Endothelial cell of umbilical vein (primary cell): ENCODE measurements at regions not wholly inside any gene's neighbourhood (a gene's known extent, or its start where the extent isn't known, plus 50 kb on each side); places are given as distances from the start of the nearest gene placed in this dataset.

Source experiments
- BruUV-seq: library from RNA; stranded (reverse); fragments of 400-500 nt; replicated peaks from 2 replicates; lab custom pipeline; 2021; lab: Mats Ljungman, UMichigan
- CTCF ChIA-PET: fragments of 300-600, 350-600 bp; sonication (Branson Sonifier 250); formaldehyde crosslinking; loops from one replicate; lab custom pipeline; 2021; ENCODE audit warnings: antibody characterized with exemption, inconsistent platforms; lab: Charles Lee
- POLR2A ChIA-PET: fragments of 300-600, 350-600 bp; sonication (Branson Sonifier 250); formaldehyde crosslinking; loops from one replicate; lab custom pipeline; 2021; ENCODE audit warnings: antibody characterized with exemption, inconsistent platforms; lab: Charles Lee
- DNase-seq: peaks from one replicate; pipeline ENCODE4 v3.0.0-alpha.2; 2011; ENCODE audit warnings: low read depth, low spot score
- FAIRE-seq: peaks from 2 replicates; lab custom pipeline; 2011; peaks lifted over from hg19 to GRCh38; lab: Jason Lieb, UNC
- H2AFZ ChIP-seq: 2 replicates; pipeline ENCODE4 v1.6.0; 2012; ENCODE audit warnings: low read depth, low read length, control low read depth, inconsistent platforms
- H3K27ac ChIP-seq: 2 replicates; pipeline ENCODE4 v1.5.1; 2011; ENCODE audit warnings: low read depth, mild to moderate bottlenecking, control low read depth, low read length, moderate library complexity; ENCODE audit not compliant: insufficient read depth
- H3K27me3 ChIP-seq, 2 experiments: 2 replicates each; pipeline versions ENCODE4 v1.6.0 to v1.6.1; 2011; ENCODE audit warnings: low read length in 2 of 2, mixed read lengths in 1 of 2; ENCODE audit not compliant: control insufficient read depth in 2 of 2, insufficient read depth in 2 of 2
- H3K36me3 ChIP-seq, 2 experiments: 2 replicates in 1 of 2; 3 replicates in 1 of 2; pipeline ENCODE4 v1.5.1; 2011; ENCODE audit warnings: low read length in 2 of 2, mild to moderate bottlenecking in 1 of 2, moderate library complexity in 1 of 2; ENCODE audit not compliant: control insufficient read depth in 2 of 2, insufficient read depth in 2 of 2; ENCODE audit errors: extremely low read depth in 1 of 2
- H3K4me1 ChIP-seq: 3 replicates; pipeline ENCODE4 v1.5.1; 2011; ENCODE audit warnings: mild to moderate bottlenecking, low read length; ENCODE audit not compliant: control insufficient read depth, insufficient read depth; ENCODE audit errors: extremely low read depth
- H3K4me2 ChIP-seq: 2 replicates; pipeline ENCODE4 v1.6.1; 2011; ENCODE audit warnings: low read length, control low read depth, mixed read lengths; ENCODE audit not compliant: insufficient read depth
- H3K4me3 ChIP-seq, 3 experiments: fragments of 200-600 bp in 1 of 3; sonication (generic), shearing (Covaris generic) in 1 of 3; replicated peaks in 1 of 3; 2 replicates each; pipeline ENCODE4 v1.5.1; 2011 to 2016; ENCODE audit warnings: control low read depth in 3 of 3, low read length in 3 of 3, mild to moderate bottlenecking in 2 of 3, inconsistent platforms in 1 of 3, low read depth in 1 of 3, moderate library complexity in 1 of 3; ENCODE audit not compliant: insufficient read depth in 1 of 3
- H3K79me2 ChIP-seq: 2 replicates; pipeline ENCODE4 v1.6.0; 2012; ENCODE audit warnings: low read length, inconsistent platforms; ENCODE audit not compliant: control insufficient read depth, insufficient read depth
- H3K9ac ChIP-seq: replicated peaks from 2 replicates; pipeline ENCODE3; 2011; ENCODE audit warnings: low read length, control low read depth; ENCODE audit not compliant: insufficient read depth; ENCODE audit errors: extremely low read depth
- H3K9me1 ChIP-seq: replicated peaks from 3 replicates; pipeline ENCODE4 v1.6.0; 2011; ENCODE audit warnings: mild to moderate bottlenecking, low read length; ENCODE audit not compliant: control insufficient read depth, insufficient read depth; ENCODE audit errors: extremely low read depth
- H3K9me3 ChIP-seq: replicated peaks from 2 replicates; pipeline ENCODE4 v1.5.1; 2012; ENCODE audit warnings: low read length, inconsistent platforms; ENCODE audit not compliant: control insufficient read depth, insufficient read depth
- H4K20me1 ChIP-seq: replicated peaks from 2 replicates; pipeline ENCODE3; 2011; ENCODE audit warnings: mild to moderate bottlenecking, low read length; ENCODE audit not compliant: control insufficient read depth, insufficient read depth; ENCODE audit errors: extremely low read depth
- CTCF ChIP-seq, 2 donors: IDR thresholded peaks; 1 replicate in 1 of 2; 2 replicates in 1 of 2; pipeline ENCODE4 v1.5.1; 2011; ENCODE audit warnings: low read length in 2 of 2, mild to moderate bottlenecking in 2 of 2, moderate library complexity in 2 of 2, control low read depth in 1 of 2, inconsistent platforms in 1 of 2, low read depth in 1 of 2; ENCODE audit not compliant: insufficient read depth in 1 of 2; ENCODE audit errors: extremely low read depth in 1 of 2
- EZH2 ChIP-seq: IDR thresholded peaks from 2 replicates; pipeline ENCODE4 v1.6.1; 2012; ENCODE audit warnings: borderline replicate concordance, low read depth, mild to moderate bottlenecking, moderate library complexity, low read length, inconsistent platforms; ENCODE audit not compliant: severe bottlenecking
- JUN ChIP-seq: IDR thresholded peaks from 2 replicates; pipeline ENCODE4 v1.6.1; 2011; ENCODE audit warnings: borderline replicate concordance, low read depth; ENCODE audit not compliant: insufficient read length, insufficient read depth
- MAX ChIP-seq: IDR thresholded peaks from 2 replicates; pipeline ENCODE4 v1.6.1; 2011; ENCODE audit not compliant: insufficient read depth, insufficient read length
- dilution Hi-C: fragments of 300-500 bp; cut with MboI; formaldehyde crosslinking; loops from one replicate; pipeline ENCODE4 v1.15.0; 2019; ENCODE audit warnings: low sequenced_read_pairs; ENCODE audit not compliant: extremely low pct_ligation_motif_present
- intact Hi-C: fragments of 100-400 bp; cut with micrococcal nuclease; formaldehyde crosslinking; loops from one replicate; pipeline ENCODE4 v1.10.0; 2022

GRCh38 chr18:24799176-24799575, 338.7 kb downstream of the HRH4 start:
- no peaks in the 10 kb centered on the region for H3K4me1 ChIP-seq
- intact Hi-C loops: loop anchor here (5.0 to 10.0 kb wide), 2 partner anchors 63 to 186 kb away; no protein-coding TSS in a partner anchor
- H3K9me3 ChIP-seq: no peaks in the 10 kb centered on the region
- TF ChIP-seq CTCF (IDR thresholded peaks at IDR 0.05; ENCODE audit: extremely low read depth in 1 of 2, insufficient read depth in 1 of 2, low read depth in 1 of 2, low read length in 2 of 2) (peak; percentile 8 to 11), EZH2 (no peak)
- no peaks in the 10 kb centered on the region for H3K79me2 ChIP-seq
- H3K9ac ChIP-seq: no peak overlapping the region
- no peak overlapping the region for H3K4me2 ChIP-seq
- H3K27ac ChIP-seq: no peak overlapping the region
- H3K27me3 ChIP-seq: peaks cover 3 to 5% of the 10 kb centered on the region in 2 experiments
- FAIRE-seq (no peak), DNase-seq (peak; percentile 20)
- ChIA-PET POLR2A (no interaction called here), CTCF (no interaction called here)
- no peaks in the 10 kb centered on the region for H3K9me1 ChIP-seq
- H2AFZ ChIP-seq: no peak overlapping the region
- dilution Hi-C loops: no loop called here
- no peak overlapping the region for H3K4me3 ChIP-seq
- no TSS peak for BruUV-seq
- H3K36me3 ChIP-seq: no peaks in the 10 kb centered on the region
- H4K20me1 ChIP-seq: no peaks in the 10 kb centered on the region

GRCh38 chr18:24799720-24800119, 339.3 kb downstream of the HRH4 start:
- no TSS peak for BruUV-seq
- Histone ChIP-seq H3K9me1 (no peaks in the 10 kb centered on the region), H2AFZ (no peak overlapping the region), H3K9me3 (no peaks in the 10 kb centered on the region), H3K27ac (no peak overlapping the region), H4K20me1 (no peaks in the 10 kb centered on the region), H3K4me1 (no peaks in the 10 kb centered on the region), H3K79me2 (no peaks in the 10 kb centered on the region), H3K36me3 (no peaks in the 10 kb centered on the region), H3K4me3 (no peak overlapping the region), H3K4me2 (no peak overlapping the region), H3K27me3 (peaks cover 3 to 5% of the 10 kb centered on the region in 2 experiments), H3K9ac (no peak overlapping the region)
- ChIA-PET CTCF (no interaction called here), POLR2A (no interaction called here)
- intact Hi-C loops (loop anchor here (5.0 to 10.0 kb wide), 2 partner anchors 63 to 185 kb away; no protein-coding TSS in a partner anchor), dilution Hi-C loops (no loop called here)
- FAIRE-seq (no peak), DNase-seq (no peak)
- no peak for TF ChIP-seq MAX
- TF ChIP-seq CTCF (IDR thresholded peaks at IDR 0.05; ENCODE audit: extremely low read depth in 1 of 2, insufficient read depth in 1 of 2, low read depth in 1 of 2, low read length in 2 of 2): no peak
- no peak for TF ChIP-seq EZH2
- TF ChIP-seq JUN: no peak
